GM19328 (cell line): ENCODE measurements at regions not wholly inside any gene's neighbourhood (a gene's known extent, or its start where the extent isn't known, plus 50 kb on each side); places are given as distances from the start of the nearest gene placed in this dataset.

Source experiments
- ATAC-seq: cut with Tn5 transposase; IDR thresholded peaks from one replicate; pipeline ENCODE4 v1.9.1; 2021; ENCODE audit warnings: mild to moderate bottlenecking, moderate library complexity; ENCODE audit not compliant: unreplicated experiment

GRCh38 chr3:83092521-83093221, 1331.2 kb upstream of the GBE1 start:
- ATAC-seq: no peak

GRCh38 chr3:83076041-83076440, 1314.6 kb upstream of the GBE1 start:
- ATAC-seq: no peak

GRCh38 chr3:83074485-83074884, 1313.0 kb upstream of the GBE1 start:
- no peak for ATAC-seq

GRCh38 chr3:83065851-83066460, 1304.5 kb upstream of the GBE1 start:
- no peak for ATAC-seq

- no peak for ATAC-seq
Measured at GRCh38 chr3:83063446-83063845, 1302.0 kb upstream of the GBE1 start.

- no peak for ATAC-seq
Measured at GRCh38 chr3:83048556-83048955, 1287.1 kb upstream of the GBE1 start.

- ATAC-seq: no peak
Measured at GRCh38 chr3:83039422-83039821, 1278.0 kb upstream of the GBE1 start.

- no peak for ATAC-seq
Measured at GRCh38 chr3:83035704-83036010, 1274.2 kb upstream of the GBE1 start.

- no peak for ATAC-seq
Measured at GRCh38 chr3:83034806-83035703, 1273.6 kb upstream of the GBE1 start.

- no peak for ATAC-seq
Measured at GRCh38 chr3:83033133-83033532, 1271.7 kb upstream of the GBE1 start.

- ATAC-seq: no peak
Measured at GRCh38 chr3:83023086-83023485, 1261.6 kb upstream of the GBE1 start.

GRCh38 chr3:83011481-83011880, 1250.0 kb upstream of the GBE1 start:
- no peak for ATAC-seq

- no peak for ATAC-seq
Measured at GRCh38 chr3:83003917-83004316, 1242.5 kb upstream of the GBE1 start.

GRCh38 chr3:83002869-83003445, 1241.5 kb upstream of the GBE1 start:
- ATAC-seq: no peak

GRCh38 chr3:82999777-83000176, 1238.3 kb upstream of the GBE1 start:
- ATAC-seq: no peak

- no peak for ATAC-seq
Measured at GRCh38 chr3:82978368-82978767, 1216.9 kb upstream of the GBE1 start.

GRCh38 chr3:82977871-82978270, 1216.4 kb upstream of the GBE1 start:
- no peak for ATAC-seq

- no peak for ATAC-seq
Measured at GRCh38 chr3:82973791-82974190, 1212.3 kb upstream of the GBE1 start.

GRCh38 chr3:82960379-82960778, 1198.9 kb upstream of the GBE1 start:
- ATAC-seq: no peak

GRCh38 chr3:82957696-82958095, 1196.3 kb upstream of the GBE1 start:
- ATAC-seq: no peak

- ATAC-seq: no peak
Measured at GRCh38 chr3:82957079-82957478, 1195.6 kb upstream of the GBE1 start.

GRCh38 chr3:82954486-82954885, 1193.0 kb upstream of the GBE1 start:
- ATAC-seq: no peak
